NCI-H128 (cell line): ENCODE measurements at regions not wholly inside any gene's neighbourhood (a gene's known extent, or its start where the extent isn't known, plus 50 kb on each side); places are given as distances from the start of the nearest gene placed in this dataset.
A peak's percentile ranks its signal among the peaks of the same experiment; 100 is the strongest.

Source experiments
- DNase-seq: peaks from one replicate; lab custom pipeline; 2025; ENCODE audit not compliant: unreplicated experiment; lab: John Stamatoyannopoulos, UW

DNA sequence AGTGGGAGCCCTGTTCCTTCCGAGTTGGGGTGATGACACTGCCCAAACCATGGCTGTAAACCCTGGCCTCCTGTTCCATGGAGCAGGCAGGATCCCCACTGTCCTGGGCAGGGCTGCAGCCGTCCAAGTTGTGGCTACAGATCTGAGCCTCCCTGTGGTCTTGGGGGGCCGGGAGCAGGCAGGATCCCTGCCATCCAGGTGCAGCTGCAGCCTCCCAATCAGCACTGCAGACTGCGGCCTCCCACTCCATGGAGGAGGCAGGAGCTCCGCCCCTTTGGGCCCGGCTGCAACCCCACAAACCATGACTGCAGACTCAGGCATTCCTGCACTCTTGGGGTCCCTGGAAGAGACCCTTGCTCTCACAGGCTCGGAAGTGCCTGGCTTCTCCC lies 872.1 kb upstream of the GJE1 start:
- DNase-seq = no peak

DNA sequence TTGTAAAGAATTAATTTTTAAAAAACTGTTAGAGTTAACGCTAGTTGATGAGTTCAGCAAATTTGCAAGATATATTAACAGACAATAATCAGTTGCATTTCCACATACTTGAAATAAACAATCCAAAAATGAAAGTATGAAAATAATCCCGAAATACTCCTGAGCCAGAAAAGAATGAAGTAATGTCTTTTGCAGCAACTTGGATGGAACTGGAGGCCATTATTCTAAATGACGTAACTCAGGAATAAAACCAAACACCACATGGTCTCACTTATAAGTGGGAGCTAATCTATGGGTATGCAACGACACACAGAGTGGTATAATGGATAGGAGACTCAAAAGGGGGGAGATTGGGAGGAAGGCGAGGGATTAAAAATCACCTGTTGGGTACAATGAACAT lies 872.9 kb upstream of the GJE1 start:
- no peak for DNase-seq

DNA sequence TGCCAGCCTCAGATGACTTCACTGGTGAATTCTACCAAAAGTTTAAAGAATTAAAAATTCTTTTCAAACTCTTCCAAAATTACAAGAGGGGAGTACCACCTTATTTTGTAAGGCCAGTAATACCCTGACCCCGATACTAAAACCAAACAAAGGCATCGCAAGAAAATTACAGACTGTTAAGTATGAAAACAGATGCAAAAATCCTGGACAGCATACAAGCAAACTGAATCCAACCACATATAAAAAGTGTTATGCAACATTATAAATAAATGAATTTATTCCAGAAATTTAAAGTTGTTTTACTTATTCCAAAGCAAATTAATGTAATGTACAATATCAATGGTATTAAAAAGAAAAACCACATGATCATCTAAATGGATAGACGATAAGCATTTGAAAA lies 873.6 kb upstream of the GJE1 start:
- DNase-seq = no peak

GRCh38 chr6:141258516-141258915 lies 874.2 kb upstream of the GJE1 start:
- DNase-seq = no peak

DNA sequence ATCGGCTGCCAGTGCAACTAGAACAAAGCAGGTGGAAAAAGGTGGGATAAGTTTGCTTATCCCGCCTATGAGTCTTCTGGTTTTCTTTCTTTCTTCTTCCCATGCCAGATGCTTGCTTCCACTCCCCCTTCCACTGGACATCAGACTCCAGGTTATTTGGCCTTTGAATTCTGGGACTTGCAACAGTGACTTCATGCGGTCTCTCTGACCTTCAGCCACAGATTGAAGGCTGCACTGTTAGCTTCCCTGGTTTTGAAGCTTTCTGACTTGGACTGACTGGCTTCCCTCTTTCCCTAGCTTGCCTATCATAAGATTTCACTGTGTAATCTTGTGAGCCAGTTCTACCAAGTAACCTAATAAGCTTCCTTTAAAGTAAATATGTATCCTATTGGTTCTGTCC lies 878.4 kb upstream of the GJE1 start:
- no peak for DNase-seq

DNA sequence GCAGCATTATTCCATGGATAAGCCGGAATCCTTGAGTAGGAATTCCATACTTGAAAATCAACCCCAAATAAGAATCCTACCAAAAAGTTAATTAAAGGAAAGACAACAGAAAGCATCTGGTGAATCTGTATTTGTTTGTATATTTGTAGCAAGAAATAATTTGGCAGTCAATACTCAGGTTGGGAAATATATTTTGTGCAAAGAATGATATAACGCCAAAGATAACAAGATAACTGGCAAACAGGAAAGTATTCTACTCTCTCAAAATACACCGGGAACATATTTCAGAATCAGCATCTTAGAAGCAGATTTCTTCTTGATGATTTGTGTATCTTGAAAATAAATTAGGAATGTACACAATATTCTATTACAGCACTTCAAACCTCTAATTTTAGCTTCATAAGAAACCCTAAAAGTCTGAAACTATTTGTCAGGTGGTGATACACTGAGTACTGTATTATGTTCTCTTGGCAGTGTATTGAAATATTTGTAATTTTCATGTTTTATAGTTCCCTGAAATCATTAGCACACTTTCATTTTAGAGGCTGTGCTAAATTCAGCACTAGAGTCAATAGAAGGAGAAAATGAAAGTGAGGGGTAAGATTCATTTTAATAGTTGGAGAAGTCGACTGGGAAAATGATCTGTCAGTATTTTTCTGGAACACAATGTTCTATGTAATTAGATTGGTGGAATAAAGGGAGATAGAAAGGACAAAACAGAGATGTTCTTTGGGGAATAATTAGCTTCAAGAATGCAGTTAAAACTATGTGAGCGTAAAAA lies 879.7 kb upstream of the GJE1 start:
- no peak for DNase-seq

GRCh38 chr6:141251286-141251685 lies 881.4 kb upstream of the GJE1 start:
- no peak for DNase-seq

- DNase-seq = no peak
Observed at GRCh38 chr6:141248021-141248799, 884.5 kb upstream of the GJE1 start.

DNA sequence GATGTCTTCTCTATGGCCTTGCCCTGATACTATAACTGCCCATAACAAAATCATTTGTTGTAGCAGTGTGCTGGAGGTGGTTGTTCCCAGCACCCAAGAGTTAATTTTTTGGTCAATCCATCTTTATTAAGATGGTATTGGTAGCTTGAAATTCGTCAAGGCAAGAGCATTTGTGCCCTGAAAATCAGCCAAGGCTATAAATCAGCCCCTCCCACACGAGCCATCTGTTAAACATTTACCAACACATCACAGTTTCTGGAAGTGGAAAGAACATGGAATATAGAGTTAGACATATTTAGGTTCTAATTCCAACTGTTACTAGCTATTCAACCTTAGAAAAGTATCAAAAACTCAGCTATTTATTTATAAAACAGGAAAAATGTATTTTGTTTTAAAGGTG lies 888.4 kb upstream of the GJE1 start:
- no peak for DNase-seq

DNA sequence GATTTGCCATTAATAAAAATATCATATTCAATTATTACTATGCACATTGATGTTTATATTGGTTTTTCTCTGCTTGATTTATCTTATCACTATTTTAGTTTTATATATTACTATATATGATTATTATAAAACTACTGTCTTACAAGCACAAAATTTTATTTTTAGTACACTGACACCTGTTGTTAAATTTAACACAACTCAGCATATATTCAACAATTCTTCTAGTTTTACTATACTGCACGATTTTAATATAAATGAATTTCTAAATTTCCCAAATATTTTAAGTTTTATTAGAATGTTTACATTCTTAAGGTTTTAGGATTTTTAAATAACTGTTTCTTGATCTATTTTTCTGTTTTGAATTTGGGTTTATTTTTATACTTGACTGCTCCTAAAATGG lies 889.8 kb upstream of the GJE1 start:
- no peak for DNase-seq

GRCh38 chr6:141229296-141229695 lies 903.4 kb upstream of the GJE1 start:
- no peak for DNase-seq

DNA sequence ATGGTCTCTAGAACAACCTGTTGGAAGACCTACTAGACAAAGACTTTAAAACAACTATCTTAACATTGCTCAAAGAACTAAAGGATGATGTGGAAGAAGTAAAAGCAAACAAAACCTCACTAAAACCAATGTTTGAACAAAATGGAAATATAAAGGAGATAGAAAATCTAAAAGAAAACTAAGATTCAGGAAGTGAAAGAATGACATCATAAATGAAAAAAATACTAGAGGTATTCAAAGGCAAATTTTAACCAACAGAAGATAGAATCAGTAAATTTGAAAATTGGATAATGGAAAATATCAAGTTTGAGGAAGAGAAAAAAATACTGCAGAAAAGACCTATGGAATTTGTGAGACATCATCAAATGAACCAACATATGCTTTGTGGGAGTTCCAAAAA lies 914.1 kb upstream of the GJE1 start:
- no peak for DNase-seq

- no peak for DNase-seq
Observed at GRCh38 chr6:141216726-141217125, 916.0 kb upstream of the GJE1 start.

- DNase-seq = no peak
Observed at GRCh38 chr6:141212296-141212695, 920.4 kb upstream of the GJE1 start.

GRCh38 chr6:141211845-141212244 lies 920.9 kb upstream of the GJE1 start:
- DNase-seq = no peak

GRCh38 chr6:141210901-141211300 lies 921.8 kb upstream of the GJE1 start:
- DNase-seq = peak; percentile 42

DNA sequence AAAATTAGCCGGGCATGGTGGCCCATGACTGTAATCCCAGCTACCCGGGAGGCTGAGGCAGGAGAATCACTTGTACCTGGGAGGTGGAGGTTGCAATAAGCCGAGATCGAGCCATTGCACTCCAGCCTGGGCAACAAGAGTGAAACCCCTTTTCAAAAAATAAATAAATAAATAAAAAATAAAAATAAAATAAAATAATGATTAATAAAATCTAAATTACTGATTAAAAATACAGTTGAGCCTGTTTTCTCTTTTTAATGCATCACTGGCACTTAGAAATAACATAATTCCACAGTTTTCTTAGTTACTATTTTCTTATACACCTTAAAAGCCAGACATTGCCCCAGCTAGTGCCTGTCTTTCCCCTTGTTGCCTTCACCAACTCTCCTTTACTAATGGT lies 922.8 kb upstream of the GJE1 start:
- no peak for DNase-seq

GRCh38 chr6:141208101-141208500 lies 924.6 kb upstream of the GJE1 start:
- no peak for DNase-seq

DNA sequence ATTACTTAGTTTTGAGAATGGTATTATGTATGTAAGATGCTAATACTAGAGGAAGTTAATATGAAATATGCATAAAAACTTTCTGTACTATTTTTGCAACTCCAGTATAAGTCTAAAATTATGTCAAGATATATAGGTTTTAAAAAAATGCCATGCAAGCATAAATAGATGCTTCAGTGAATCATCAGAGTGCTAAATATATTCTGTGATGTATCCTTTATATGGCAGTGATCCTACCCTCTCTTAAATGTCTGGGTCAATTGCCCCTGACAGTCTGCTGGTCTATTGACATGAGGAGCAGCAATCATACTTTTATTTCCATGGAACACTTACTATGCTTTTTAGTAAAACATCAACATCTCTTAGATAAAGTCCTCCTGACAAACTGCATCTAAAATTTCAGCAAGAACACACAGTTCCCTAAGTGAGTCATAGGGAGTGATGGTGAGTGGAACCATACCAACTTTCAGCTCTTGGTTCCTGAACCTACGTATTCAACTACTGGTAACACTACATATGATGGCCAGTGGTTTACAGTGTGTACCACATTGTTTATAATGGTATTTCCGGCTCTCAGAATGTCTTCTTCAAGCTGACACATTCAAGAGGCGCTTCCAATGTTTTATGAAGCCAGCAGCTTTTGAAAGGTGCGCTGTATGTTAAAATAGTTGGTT lies 928.7 kb upstream of the GJE1 start:
- no peak for DNase-seq

GRCh38 chr6:141202626-141203025 lies 930.1 kb upstream of the GJE1 start:
- no peak for DNase-seq

- DNase-seq = no peak
Observed at GRCh38 chr6:141199074-141199473, 933.7 kb upstream of the GJE1 start.

DNA sequence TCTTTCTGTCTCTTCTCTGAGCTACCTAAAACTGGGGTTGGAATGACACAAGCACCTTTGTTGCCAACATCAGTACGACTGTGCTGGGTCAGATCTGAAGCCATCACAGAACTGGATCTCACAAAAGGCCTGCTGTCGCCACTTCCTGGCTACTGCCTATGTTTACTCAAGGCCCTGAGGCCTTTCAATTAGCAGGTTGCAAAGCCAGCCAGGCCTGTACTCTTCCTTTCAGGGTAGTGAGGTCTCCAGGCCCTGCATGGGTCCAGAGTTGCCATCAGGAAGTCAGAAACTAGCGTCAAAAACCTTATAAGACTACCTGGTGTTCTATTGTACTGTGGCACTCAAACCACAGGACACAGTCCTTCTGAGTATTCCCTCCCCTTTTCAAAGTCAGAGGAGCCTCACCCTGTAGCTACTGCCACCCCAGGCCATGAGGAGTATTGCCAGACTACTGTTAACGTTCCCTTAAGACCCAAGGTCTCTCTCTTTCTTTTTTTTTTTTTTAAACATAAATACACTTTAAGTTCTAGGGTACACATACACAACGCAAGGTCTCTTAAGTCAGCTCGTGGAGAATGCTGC lies 937.4 kb upstream of the GJE1 start:
- no peak for DNase-seq
